ENCODE measurements at regions not wholly inside any gene's neighbourhood (a gene's known extent, or its start where the extent isn't known, plus 50 kb on each side); places are given as distances from the start of the nearest gene placed in this dataset.
"Not testable (repeated sequence)": the region's sequence is repeated elsewhere in the genome, so short reads cannot be mapped to it uniquely, and the experiment has no call there.

GRCh38 chr17:21772991-21773713, 80.8 kb downstream of the KCNJ18 start:
- H3K27me3 Mint-ChIP-seq, H3K36me3 Mint-ChIP-seq: not testable (repeated sequence)

GRCh38 chr17:21774263-21774662, 81.9 kb downstream of the KCNJ18 start:
- no peaks in the 10 kb centered on the region for H3K4me1 Mint-ChIP-seq
- H3K36me3 Mint-ChIP-seq, result no peaks in the 10 kb centered on the region
- H3K9me3 Mint-ChIP-seq (ENCODE audit: low read depth), result peaks cover 2% of the 10 kb centered on the region
- ATAC-seq, result no peak
- CTCF ChIA-PET, result no interaction called here
- no peaks in the 10 kb centered on the region for H3K27me3 Mint-ChIP-seq
- no peak for DNase-seq
- no peak overlapping the region for H3K4me3 Mint-ChIP-seq
- no peak overlapping the region for H3K27ac Mint-ChIP-seq

More at GRCh38 chr17:21772991-21773713, 80.8 kb downstream of the KCNJ18 start:
- CTCF ChIA-PET; H3K4me3 Mint-ChIP-seq; ATAC-seq; H3K9me3 Mint-ChIP-seq (ENCODE audit: low read depth); DNase-seq; H3K27ac Mint-ChIP-seq; H3K4me1 Mint-ChIP-seq: not testable (repeated sequence)

GRCh38 chr17:21775566-21775965, 83.2 kb downstream of the KCNJ18 start:
- H3K4me3 Mint-ChIP-seq; H3K36me3 Mint-ChIP-seq; DNase-seq; ATAC-seq; H3K9me3 Mint-ChIP-seq (ENCODE audit: low read depth); H3K4me1 Mint-ChIP-seq; CTCF ChIA-PET; H3K27ac Mint-ChIP-seq; H3K27me3 Mint-ChIP-seq: not testable (repeated sequence)

- H3K4me1 Mint-ChIP-seq; H3K36me3 Mint-ChIP-seq; H3K27ac Mint-ChIP-seq; H3K27me3 Mint-ChIP-seq; CTCF ChIA-PET; ATAC-seq; H3K9me3 Mint-ChIP-seq (ENCODE audit: low read depth); DNase-seq; H3K4me3 Mint-ChIP-seq: not testable (repeated sequence)
Measured at GRCh38 chr17:21776921-21777320, 84.6 kb downstream of the KCNJ18 start.

- H3K36me3 Mint-ChIP-seq; H3K9me3 Mint-ChIP-seq (ENCODE audit: low read depth); CTCF ChIA-PET; H3K27ac Mint-ChIP-seq; ATAC-seq; H3K27me3 Mint-ChIP-seq; H3K4me3 Mint-ChIP-seq; DNase-seq; H3K4me1 Mint-ChIP-seq: not testable (repeated sequence)
Measured at GRCh38 chr17:21778866-21779265, 86.5 kb downstream of the KCNJ18 start.

- CTCF ChIA-PET; ATAC-seq; DNase-seq; H3K9me3 Mint-ChIP-seq (ENCODE audit: low read depth); H3K4me3 Mint-ChIP-seq; H3K27me3 Mint-ChIP-seq; H3K4me1 Mint-ChIP-seq; H3K27ac Mint-ChIP-seq; H3K36me3 Mint-ChIP-seq: not testable (repeated sequence)
Measured at GRCh38 chr17:21780293-21780888, 88.1 kb downstream of the KCNJ18 start.

GRCh38 chr17:21780919-21781665, 88.8 kb downstream of the KCNJ18 start:
- H3K4me3 Mint-ChIP-seq; DNase-seq; CTCF ChIA-PET; H3K4me1 Mint-ChIP-seq; H3K27me3 Mint-ChIP-seq; H3K27ac Mint-ChIP-seq; H3K36me3 Mint-ChIP-seq; H3K9me3 Mint-ChIP-seq (ENCODE audit: low read depth); ATAC-seq: not testable (repeated sequence)

GRCh38 chr17:21781666-21782024, 89.3 kb downstream of the KCNJ18 start:
- H3K36me3 Mint-ChIP-seq, result not testable (repeated sequence)

GRCh38 chr17:21782107-21782506, 89.8 kb downstream of the KCNJ18 start:
- DNase-seq, ATAC-seq: not testable (repeated sequence)

More at GRCh38 chr17:21781666-21782024, 89.3 kb downstream of the KCNJ18 start:
- H3K9me3 Mint-ChIP-seq (ENCODE audit: low read depth); H3K4me3 Mint-ChIP-seq; H3K27me3 Mint-ChIP-seq; ATAC-seq; CTCF ChIA-PET; DNase-seq; H3K4me1 Mint-ChIP-seq; H3K27ac Mint-ChIP-seq: not testable (repeated sequence)

GRCh38 chr17:21782604-21783003, 90.3 kb downstream of the KCNJ18 start:
- H3K27me3 Mint-ChIP-seq; ATAC-seq; DNase-seq; H3K27ac Mint-ChIP-seq; H3K4me3 Mint-ChIP-seq; H3K36me3 Mint-ChIP-seq; H3K4me1 Mint-ChIP-seq; CTCF ChIA-PET; H3K9me3 Mint-ChIP-seq (ENCODE audit: low read depth): not testable (repeated sequence)

More at GRCh38 chr17:21782107-21782506, 89.8 kb downstream of the KCNJ18 start:
- H3K27me3 Mint-ChIP-seq; CTCF ChIA-PET; H3K9me3 Mint-ChIP-seq (ENCODE audit: low read depth); H3K36me3 Mint-ChIP-seq; H3K27ac Mint-ChIP-seq; H3K4me1 Mint-ChIP-seq; H3K4me3 Mint-ChIP-seq: not testable (repeated sequence)

- H3K4me1 Mint-ChIP-seq; H3K9me3 Mint-ChIP-seq (ENCODE audit: low read depth); ATAC-seq: not testable (repeated sequence)
Measured at GRCh38 chr17:21783017-21783416, 90.7 kb downstream of the KCNJ18 start.

GRCh38 chr17:21814272-21814671, 121.9 kb downstream of the KCNJ18 start:
- H3K36me3 Mint-ChIP-seq; ATAC-seq; H3K27me3 Mint-ChIP-seq; H3K9me3 Mint-ChIP-seq (ENCODE audit: low read depth); DNase-seq; H3K27ac Mint-ChIP-seq; H3K4me1 Mint-ChIP-seq; CTCF ChIA-PET; H3K4me3 Mint-ChIP-seq: not testable (repeated sequence)

More at GRCh38 chr17:21783017-21783416, 90.7 kb downstream of the KCNJ18 start:
- H3K4me3 Mint-ChIP-seq, CTCF ChIA-PET, H3K36me3 Mint-ChIP-seq, H3K27me3 Mint-ChIP-seq, H3K27ac Mint-ChIP-seq, DNase-seq: not testable (repeated sequence)

GRCh38 chr17:21814776-21815175, 122.5 kb downstream of the KCNJ18 start:
- H3K36me3 Mint-ChIP-seq, result no peaks in the 10 kb centered on the region
- no peak overlapping the region for H3K4me3 Mint-ChIP-seq
- H3K27me3 Mint-ChIP-seq, result no peaks in the 10 kb centered on the region
- no peak for ATAC-seq
- CTCF ChIA-PET, result no interaction called here
- H3K4me1 Mint-ChIP-seq, result no peaks in the 10 kb centered on the region
- peaks cover 9% of the 10 kb centered on the region for H3K9me3 Mint-ChIP-seq (ENCODE audit: low read depth)
- DNase-seq, result no peak
- H3K27ac Mint-ChIP-seq, result no peak overlapping the region
